ENCODE measurements at regions not wholly inside any gene's neighbourhood (a gene's known extent, or its start where the extent isn't known, plus 50 kb on each side); places are given as distances from the start of the nearest gene placed in this dataset.

DNA sequence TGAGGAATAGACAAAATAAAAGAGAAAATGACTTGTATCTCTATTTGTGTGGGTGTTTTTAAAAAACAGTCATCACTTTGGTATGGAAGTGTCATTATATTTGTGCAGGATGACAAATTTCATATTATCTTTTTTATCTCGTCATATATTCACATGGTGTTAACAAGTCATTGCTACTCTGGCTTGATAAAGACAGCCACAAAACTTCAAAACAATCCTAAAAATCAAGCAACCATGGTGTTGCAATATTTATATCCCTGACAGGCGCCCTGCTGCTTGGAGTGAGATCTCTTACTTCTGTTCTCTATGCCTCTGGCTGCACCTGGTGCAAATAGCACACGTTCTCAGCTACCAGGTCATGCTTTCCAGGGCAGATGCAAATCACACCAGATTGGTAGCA, 278.0 kb upstream of the EPHA4 start:
- Histone ChIP-seq H3K27me3 (ENCODE audit: control insufficient read depth, insufficient read depth, low read length) (no peaks in the 10 kb centered on the region), H3K4me3 (ENCODE audit: low read depth, low read length) (no peak overlapping the region), H3K36me3 (ENCODE audit: control insufficient read depth, insufficient read depth, low read length) (no peaks in the 10 kb centered on the region)
- TF ChIP-seq, protein P1, sequence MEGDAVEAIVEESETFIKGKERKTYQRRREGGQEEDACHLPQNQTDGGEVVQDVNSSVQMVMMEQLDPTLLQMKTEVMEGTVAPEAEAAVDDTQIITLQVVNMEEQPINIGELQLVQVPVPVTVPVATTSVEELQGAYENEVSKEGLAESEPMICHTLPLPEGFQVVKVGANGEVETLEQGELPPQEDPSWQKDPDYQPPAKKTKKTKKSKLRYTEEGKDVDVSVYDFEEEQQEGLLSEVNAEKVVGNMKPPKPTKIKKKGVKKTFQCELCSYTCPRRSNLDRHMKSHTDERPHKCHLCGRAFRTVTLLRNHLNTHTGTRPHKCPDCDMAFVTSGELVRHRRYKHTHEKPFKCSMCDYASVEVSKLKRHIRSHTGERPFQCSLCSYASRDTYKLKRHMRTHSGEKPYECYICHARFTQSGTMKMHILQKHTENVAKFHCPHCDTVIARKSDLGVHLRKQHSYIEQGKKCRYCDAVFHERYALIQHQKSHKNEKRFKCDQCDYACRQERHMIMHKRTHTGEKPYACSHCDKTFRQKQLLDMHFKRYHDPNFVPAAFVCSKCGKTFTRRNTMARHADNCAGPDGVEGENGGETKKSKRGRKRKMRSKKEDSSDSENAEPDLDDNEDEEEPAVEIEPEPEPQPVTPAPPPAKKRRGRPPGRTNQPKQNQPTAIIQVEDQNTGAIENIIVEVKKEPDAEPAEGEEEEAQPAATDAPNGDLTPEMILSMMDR (IDR thresholded peaks at IDR 0.05; ENCODE audit: insufficient read depth, low read depth, low read length) = no peak
- DNase-seq (ENCODE audit: low read depth) = no peak
- POLR2A ChIA-PET = no interaction called here
- CTCF ChIA-PET = no interaction called here

DNA sequence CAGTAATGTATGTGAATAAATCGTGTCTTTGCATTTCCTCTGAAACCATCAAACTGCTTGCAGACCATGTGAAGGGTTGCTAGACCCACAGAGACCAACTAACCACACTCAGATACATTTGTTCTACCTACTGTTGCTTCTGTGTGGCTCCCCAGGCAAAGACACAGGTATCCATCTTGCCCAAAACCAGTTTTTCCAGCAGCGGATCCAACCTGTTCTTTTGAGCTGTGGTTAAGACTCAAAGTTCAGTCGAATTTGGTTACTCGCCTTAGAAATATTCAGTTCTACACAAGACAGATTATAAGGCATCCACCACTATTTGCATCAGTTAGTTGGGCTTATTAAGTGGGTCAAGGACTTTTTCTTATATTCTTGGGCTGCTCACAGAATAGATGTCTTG, 276.2 kb upstream of the EPHA4 start:
- Histone ChIP-seq H3K4me3 (ENCODE audit: low read depth, low read length) (no peak overlapping the region), H3K27me3 (ENCODE audit: control insufficient read depth, insufficient read depth, low read length) (no peaks in the 10 kb centered on the region), H3K36me3 (ENCODE audit: control insufficient read depth, insufficient read depth, low read length) (no peaks in the 10 kb centered on the region)
- TF ChIP-seq, protein P1 (IDR thresholded peaks at IDR 0.05; ENCODE audit: insufficient read depth, low read depth, low read length) = no peak
- ChIA-PET CTCF (interaction anchor here (1.2 kb wide), 1 partner anchor 20 kb away, joined by 4 read pairs; no protein-coding TSS in a partner anchor), POLR2A (no interaction called here)
- DNase-seq (ENCODE audit: low read depth) = no peak

GRCh38 chr2:221845021-221845365, 272.9 kb upstream of the EPHA4 start:
- DNase-seq (ENCODE audit: low read depth) = no peak
- H3K4me3 ChIP-seq (ENCODE audit: low read depth, low read length) = no peak overlapping the region
- CTCF ChIA-PET = no interaction called here
- no peaks in the 10 kb centered on the region for H3K36me3 ChIP-seq (ENCODE audit: control insufficient read depth, insufficient read depth, low read length)
- POLR2A ChIA-PET = no interaction called here
- no peaks in the 10 kb centered on the region for H3K27me3 ChIP-seq (ENCODE audit: control insufficient read depth, insufficient read depth, low read length)
- TF ChIP-seq, protein P1 (IDR thresholded peaks at IDR 0.05; ENCODE audit: insufficient read depth, low read depth, low read length) = no peak

GRCh38 chr2:221844212-221845020, 272.3 kb upstream of the EPHA4 start:
- H3K4me3 ChIP-seq (ENCODE audit: low read depth, low read length) = no peak overlapping the region
- no peaks in the 10 kb centered on the region for H3K27me3 ChIP-seq (ENCODE audit: control insufficient read depth, insufficient read depth, low read length)
- POLR2A ChIA-PET = no interaction called here
- DNase-seq (ENCODE audit: low read depth) = no peak
- TF ChIP-seq, protein P1 (IDR thresholded peaks at IDR 0.05; ENCODE audit: insufficient read depth, low read depth, low read length) = no peak
- H3K36me3 ChIP-seq (ENCODE audit: control insufficient read depth, insufficient read depth, low read length) = no peaks in the 10 kb centered on the region
- CTCF ChIA-PET = no interaction called here

- H3K4me3 ChIP-seq (ENCODE audit: low read depth, low read length) = no peak overlapping the region
- TF ChIP-seq, protein P1 (IDR thresholded peaks at IDR 0.05; ENCODE audit: insufficient read depth, low read depth, low read length) = no peak
- POLR2A ChIA-PET = no interaction called here
- H3K27me3 ChIP-seq (ENCODE audit: control insufficient read depth, insufficient read depth, low read length) = no peaks in the 10 kb centered on the region
- no peak for DNase-seq (ENCODE audit: low read depth)
- CTCF ChIA-PET = no interaction called here
- H3K36me3 ChIP-seq (ENCODE audit: control insufficient read depth, insufficient read depth, low read length) = no peaks in the 10 kb centered on the region
Observed at GRCh38 chr2:221836095-221836494, 264.0 kb upstream of the EPHA4 start.

Data from BJ (cell line).